HepG2 (cell line): ENCODE measurements at regions not wholly inside any gene's neighbourhood (a gene's known extent, or its start where the extent isn't known, plus 50 kb on each side); places are given as distances from the start of the nearest gene placed in this dataset.

Experiments
- ATAC-seq: fragments of 200-7000 bp; cut with Tn5 transposase; 3 replicates; pipeline ENCODE4 v1.9.1; 2020; ENCODE audit warnings: mild to moderate bottlenecking, moderate library complexity
- BruUV-seq: library from RNA; stranded (reverse); fragments of 400-500 nt; replicated peaks from 2 replicates; lab custom pipeline; 2021; lab: Mats Ljungman, UMichigan
- CTCF ChIA-PET: fragments of 300-600 bp; formaldehyde crosslinking; extraction: SDS; loops from one replicate; lab custom pipeline; 2021; ENCODE audit warnings: low total read pairs, inconsistent platforms, low intra/inter-chr PET ratio; lab: Yijun Ruan, JAX
- POLR2A ChIA-PET: fragments of 350-600 bp; sonication (Branson Sonifier 250); formaldehyde crosslinking; loops from one replicate; lab custom pipeline; 2020; ENCODE audit warnings: antibody characterized with exemption, inconsistent platforms; lab: Yijun Ruan, JAX
- DNase-seq: peaks from one replicate; pipeline ENCODE4 v3.0.0-alpha.2; 2015; ENCODE audit warnings: low spot score
- FAIRE-seq: peaks from 3 replicates; lab custom pipeline; 2011; peaks lifted over from hg19 to GRCh38; lab: Jason Lieb, UNC
- H2AFZ ChIP-seq: one replicate; pipeline ENCODE4 v1.6.1; 2011; ENCODE audit warnings: low read length, inconsistent platforms
- H3K27ac ChIP-seq: fragments of 300-600 bp; 3 replicates; pipeline ENCODE4 v1.8.0; 2011; ENCODE audit warnings: mixed run types, mild to moderate bottlenecking, mixed read lengths, low read length, inconsistent platforms; ENCODE audit not compliant: insufficient read depth; ENCODE audit errors: extremely low read length
- H3K27me3 ChIP-seq, 2 experiments: fragments of 200-600 bp in 1 of 2; 2 replicates in 1 of 2; 3 replicates in 1 of 2; pipeline versions ENCODE4 v1.6.0 to v1.8.0; 2011; ENCODE audit warnings: low read length in 2 of 2, mild to moderate bottlenecking in 2 of 2, moderate library complexity in 2 of 2, inconsistent platforms in 1 of 2; ENCODE audit not compliant: insufficient read depth in 2 of 2, control insufficient read depth in 1 of 2
- H3K36me3 ChIP-seq, 2 experiments: fragments of 200-600 bp in 1 of 2; replicated peaks in 1 of 2; 2 replicates in 1 of 2; 3 replicates in 1 of 2; pipeline versions ENCODE4 v1.5.1 to v1.8.0; 2011; ENCODE audit warnings: low read length in 2 of 2, inconsistent platforms in 1 of 2; ENCODE audit not compliant: insufficient read depth in 2 of 2, control insufficient read depth in 1 of 2
- H3K4me1 ChIP-seq: 2 replicates; pipeline ENCODE4 v1.5.1; 2012; ENCODE audit warnings: low read length, inconsistent platforms; ENCODE audit not compliant: insufficient read depth
- H3K4me2 ChIP-seq: 2 replicates; pipeline ENCODE4 v1.6.0; 2011; ENCODE audit warnings: low read depth, low read length, inconsistent platforms
- H3K4me3 ChIP-seq, 3 experiments: fragments of 200-600 bp in 1 of 3; sonication (generic), shearing (Covaris generic) in 1 of 3; replicated peaks in 1 of 3; 2 replicates each; pipeline ENCODE4 v1.5.1; 2011 to 2016; ENCODE audit warnings: low read length in 3 of 3, inconsistent platforms in 2 of 3, low read depth in 2 of 3, mild to moderate bottlenecking in 2 of 3, control low read depth in 1 of 3, mixed read lengths in 1 of 3; ENCODE audit not compliant: insufficient read depth in 1 of 3
- H3K79me2 ChIP-seq: one replicate; pipeline ENCODE4 v1.6.1; 2011; ENCODE audit warnings: low read length, inconsistent platforms; ENCODE audit not compliant: insufficient read depth
- H3K9ac ChIP-seq: 2 replicates; pipeline ENCODE4 v1.6.0; 2011; ENCODE audit warnings: mild to moderate bottlenecking, low read depth, low read length, inconsistent platforms; ENCODE audit not compliant: insufficient read depth
- H3K9me3 ChIP-seq: 2 replicates; pipeline ENCODE4 v1.5.1; 2012; ENCODE audit warnings: mild to moderate bottlenecking, low read length
- H4K20me1 ChIP-seq: 2 replicates; pipeline ENCODE4 v1.6.0; 2011; ENCODE audit warnings: inconsistent platforms, mild to moderate bottlenecking, low read length, moderate library complexity; ENCODE audit not compliant: insufficient read depth
- CEBPG ChIP-seq: IDR thresholded peaks from 2 replicates; pipeline ENCODE4 v1.6.1; 2016
- FOXJ3 ChIP-seq: sonication (generic); formaldehyde crosslinking; IDR thresholded peaks from 2 replicates; pipeline ENCODE4 v1.4.0; 2020; ENCODE audit warnings: missing genetic modification reagents, mild to moderate bottlenecking, borderline replicate concordance
- MIXL1 ChIP-seq: IDR thresholded peaks from 2 replicates; pipeline ENCODE4 v1.6.1; 2016
- PCBP1 ChIP-seq: fragments of 200-400 bp; formaldehyde crosslinking; IDR thresholded peaks from 2 replicates; pipeline ENCODE4 v1.6.1; 2017; ENCODE audit warnings: mild to moderate bottlenecking, low read depth, low read length, borderline replicate concordance
- SETDB1 ChIP-seq: sonication (generic); formaldehyde crosslinking; IDR thresholded peaks from 2 replicates; pipeline ENCODE4 v1.5.1; 2020; ENCODE audit warnings: missing genetic modification reagents, mild to moderate bottlenecking, borderline replicate concordance
- SNAPC4 ChIP-seq: sonication (generic); formaldehyde crosslinking; IDR thresholded peaks from 2 replicates; pipeline ENCODE4 v1.4.0; 2020; ENCODE audit warnings: mild to moderate bottlenecking, missing genetic modification reagents
- TGIF2 ChIP-seq: IDR thresholded peaks from 2 replicates; pipeline ENCODE4 v1.6.1; 2016; ENCODE audit warnings: control low read depth, missing compliant biosample characterization
- ZNF263 ChIP-seq: sonication (generic); formaldehyde crosslinking; IDR thresholded peaks from 2 replicates; pipeline ENCODE4 v1.4.0; 2020; ENCODE audit warnings: missing genetic modification reagents
- ZNF264 ChIP-seq: sonication (generic); formaldehyde crosslinking; IDR thresholded peaks from 2 replicates; pipeline ENCODE4 v1.4.0; 2020; ENCODE audit warnings: missing genetic modification reagents
- ZNF781 ChIP-seq: sonication (generic); formaldehyde crosslinking; IDR thresholded peaks from 2 replicates; pipeline ENCODE4 v1.5.1; 2020; ENCODE audit warnings: borderline replicate concordance, mild to moderate bottlenecking, missing genetic modification reagents; ENCODE audit errors: not compliant biosample characterization
- ZNF83 ChIP-seq: sonication (generic); formaldehyde crosslinking; IDR thresholded peaks from 2 replicates; pipeline ENCODE4 v1.4.0; 2020; ENCODE audit warnings: missing genetic modification reagents, mild to moderate bottlenecking, borderline replicate concordance
- ZNF891 ChIP-seq: sonication (generic); formaldehyde crosslinking; IDR thresholded peaks from 2 replicates; pipeline ENCODE4 v1.5.0; 2020; ENCODE audit warnings: mild to moderate bottlenecking, missing genetic modification reagents
- WGBS: methylation state at CpG from one replicate; pipeline ENCODE4 v1.1.6; 2017; ENCODE audit warnings: low lambda C conversion rate; 5-methylcytosine and 5-hydroxymethylcytosine counted together
- in situ Hi-C: cut with HindIII; loops from 2 replicates; pipeline ENCODE4 v1.10.0; 2017; ENCODE audit warnings: low pct_unique_long_range_greater_than_20kb; ENCODE audit not compliant: extremely low pct_ligation_motif_present
- intact Hi-C: fragments of 100-400 bp; cut with micrococcal nuclease; formaldehyde crosslinking; loops from one replicate; pipeline ENCODE4 v1.10.0; 2022; ENCODE audit not compliant: unreplicated experiment

DNA sequence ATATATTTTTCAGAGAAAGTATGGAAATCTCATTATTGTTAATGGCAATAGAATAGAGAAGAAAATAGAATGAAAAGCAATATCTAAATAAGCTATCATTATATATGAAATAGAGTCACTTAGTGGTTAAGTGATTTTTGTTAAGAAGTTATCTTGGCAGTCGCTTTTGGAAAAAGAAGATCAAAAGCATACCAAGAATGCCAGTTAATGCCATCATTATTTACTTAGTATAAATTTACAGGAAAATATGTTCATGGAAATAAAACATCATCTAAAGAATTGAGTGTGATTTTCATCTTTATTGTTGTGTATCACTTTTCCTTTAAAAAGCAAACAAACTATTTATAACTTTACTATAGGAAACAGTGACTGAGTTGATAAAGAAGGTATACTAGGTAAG lies 85.3 kb upstream of the GPR101 start:
- no peak overlapping the region for H3K27ac ChIP-seq
- no peaks in the 10 kb centered on the region for H3K4me1 ChIP-seq
- DNase-seq (no peak), ATAC-seq (no peak)
- H3K9me3 ChIP-seq = no peaks in the 10 kb centered on the region
- no peaks in the 10 kb centered on the region for H3K27me3 ChIP-seq
- TF ChIP-seq SNAPC4 (CRISPR knock-in tag) (no peak), ZNF781 (no peak), ZNF83 (CRISPR knock-in tag) (no peak), ZNF263 (CRISPR knock-in tag) (no peak), ZNF891 (CRISPR knock-in tag) (no peak), CEBPG (CRISPR knock-in tag) (no peak), ZNF264 (CRISPR knock-in tag) (no peak), TGIF2 (CRISPR knock-in tag) (no peak), PCBP1 (no peak), MIXL1 (CRISPR knock-in tag) (no peak), FOXJ3 (CRISPR knock-in tag) (no peak), SETDB1 (no peak)
- TF ChIP-seq, all 625 proteins: peak for 0
- FAIRE-seq = no peak
- intact Hi-C loops = no loop called here
- Histone ChIP-seq H3K79me2 (no peaks in the 10 kb centered on the region), H2AFZ (no peak overlapping the region), H3K4me3 (no peak overlapping the region), H4K20me1 (no peaks in the 10 kb centered on the region), H3K36me3 (no peaks in the 10 kb centered on the region), H3K9ac (no peak overlapping the region), H3K4me2 (no peak overlapping the region)
- in situ Hi-C loops = no loop called here
- BruUV-seq = no TSS peak
- CTCF ChIA-PET = no interaction called here
- 0% methylated on average over 1 of the region's 1 CpG for WGBS
- POLR2A ChIA-PET = no interaction called here
